ENCODE measurements at regions not wholly inside any gene's neighbourhood (a gene's known extent, or its start where the extent isn't known, plus 50 kb on each side); places are given as distances from the start of the nearest gene placed in this dataset.
"Not testable (repeated sequence)": the region's sequence is repeated elsewhere in the genome, so short reads cannot be mapped to it uniquely, and the experiment has no call there.

GRCh38 chr14:38004610-38004879 lies 203.2 kb upstream of the SSTR1 start:
- TF ChIP-seq POLR2A (IDR thresholded peaks at IDR 0.05), result no peak
- no peak for TF ChIP-seq CTCF (IDR thresholded peaks at IDR 0.05)
- no peak for TF ChIP-seq EP300 (IDR thresholded peaks at IDR 0.05)
- H3K4me1 ChIP-seq (ENCODE audit: insufficient read depth), result no peaks in the 10 kb centered on the region
- no peak overlapping the region for H3K4me3 ChIP-seq
- no peaks in the 10 kb centered on the region for H3K27me3 ChIP-seq
- H3K27ac ChIP-seq, result no peak overlapping the region
- H3K36me3 ChIP-seq, result no peaks in the 10 kb centered on the region
- H3K9me3 ChIP-seq, result no peaks in the 10 kb centered on the region
- no peak for DNase-seq
- intact Hi-C loops (cut with DNase I), result no loop called here

- H3K4me3 ChIP-seq; H3K9me3 ChIP-seq; DNase-seq; H3K36me3 ChIP-seq; H3K27ac ChIP-seq; intact Hi-C loops (cut with DNase I); H3K27me3 ChIP-seq; H3K4me1 ChIP-seq (ENCODE audit: insufficient read depth): not testable (repeated sequence)
- 41 to 55% (median 44%) methylated on average over 2 of the region's 2 CpGs for WGBS, 3 donors
Measured at GRCh38 chr14:38011156-38011555, 196.5 kb upstream of the SSTR1 start.

GRCh38 chr14:38012056-38012455 lies 195.6 kb upstream of the SSTR1 start:
- Histone ChIP-seq H3K4me1 (ENCODE audit: insufficient read depth) (no peaks in the 10 kb centered on the region), H3K27me3 (no peaks in the 10 kb centered on the region), H3K4me3 (no peak overlapping the region), H3K9me3 (no peaks in the 10 kb centered on the region), H3K36me3 (no peaks in the 10 kb centered on the region), H3K27ac (no peak overlapping the region)
- TF ChIP-seq EP300 (IDR thresholded peaks at IDR 0.05) (no peak), POLR2A (IDR thresholded peaks at IDR 0.05) (no peak), CTCF (IDR thresholded peaks at IDR 0.05) (no peak)
- intact Hi-C loops (cut with DNase I), result no loop called here
- no peak for DNase-seq

- DNase-seq, result no peak
- WGBS, 3 donors, result 63 to 81% (median 75%) methylated on average over 2 of the region's 2 CpGs
- Histone ChIP-seq H3K4me1 (ENCODE audit: insufficient read depth) (no peaks in the 10 kb centered on the region), H3K4me3 (no peak overlapping the region), H3K9me3 (no peaks in the 10 kb centered on the region), H3K27ac (no peak overlapping the region), H3K36me3 (no peaks in the 10 kb centered on the region), H3K27me3 (no peaks in the 10 kb centered on the region)
- intact Hi-C loops (cut with DNase I), result no loop called here
- TF ChIP-seq EP300 (IDR thresholded peaks at IDR 0.05) (no peak), CTCF (IDR thresholded peaks at IDR 0.05) (no peak), POLR2A (IDR thresholded peaks at IDR 0.05) (no peak)
Measured at GRCh38 chr14:38016497-38016896, 191.2 kb upstream of the SSTR1 start.

- 85 to 87% (median 85%) methylated on average over 2 of the region's 2 CpGs for WGBS, 3 donors
- no peak for DNase-seq
- Histone ChIP-seq H3K36me3 (no peaks in the 10 kb centered on the region), H3K4me3 (no peak overlapping the region), H3K27me3 (no peaks in the 10 kb centered on the region), H3K9me3 (no peaks in the 10 kb centered on the region), H3K27ac (no peak overlapping the region), H3K4me1 (ENCODE audit: insufficient read depth) (no peaks in the 10 kb centered on the region)
- intact Hi-C loops (cut with DNase I), result no loop called here
- no peak for TF ChIP-seq POLR2A (IDR thresholded peaks at IDR 0.05)
- TF ChIP-seq EP300 (IDR thresholded peaks at IDR 0.05), result no peak
- no peak for TF ChIP-seq CTCF (IDR thresholded peaks at IDR 0.05)
Measured at GRCh38 chr14:38021861-38022260, 185.8 kb upstream of the SSTR1 start.

Measured in ovary (tissue), 7 donors.